HepG2 (cell line): ENCODE measurements at regions not wholly inside any gene's neighbourhood (a gene's known extent, or its start where the extent isn't known, plus 50 kb on each side); places are given as distances from the start of the nearest gene placed in this dataset.

ENCODE experiments used
- ATAC-seq: fragments of 200-7000 bp; cut with Tn5 transposase; 3 replicates; pipeline ENCODE4 v1.9.1; 2020; ENCODE audit warnings: mild to moderate bottlenecking, moderate library complexity
- BruUV-seq: library from RNA; stranded (reverse); fragments of 400-500 nt; replicated peaks from 2 replicates; lab custom pipeline; 2021; lab: Mats Ljungman, UMichigan
- CTCF ChIA-PET: fragments of 300-600 bp; formaldehyde crosslinking; extraction: SDS; loops from one replicate; lab custom pipeline; 2021; ENCODE audit warnings: low total read pairs, inconsistent platforms, low intra/inter-chr PET ratio; lab: Yijun Ruan, JAX
- POLR2A ChIA-PET: fragments of 350-600 bp; sonication (Branson Sonifier 250); formaldehyde crosslinking; loops from one replicate; lab custom pipeline; 2020; ENCODE audit warnings: antibody characterized with exemption, inconsistent platforms; lab: Yijun Ruan, JAX
- DNase-seq: peaks from one replicate; pipeline ENCODE4 v3.0.0-alpha.2; 2015; ENCODE audit warnings: low spot score
- FAIRE-seq: peaks from 3 replicates; lab custom pipeline; 2011; peaks lifted over from hg19 to GRCh38; lab: Jason Lieb, UNC
- H2AFZ ChIP-seq: one replicate; pipeline ENCODE4 v1.6.1; 2011; ENCODE audit warnings: low read length, inconsistent platforms
- H3K27ac ChIP-seq: fragments of 300-600 bp; 3 replicates; pipeline ENCODE4 v1.8.0; 2011; ENCODE audit warnings: mixed run types, mild to moderate bottlenecking, mixed read lengths, low read length, inconsistent platforms; ENCODE audit not compliant: insufficient read depth; ENCODE audit errors: extremely low read length
- H3K27me3 ChIP-seq, 2 experiments: fragments of 200-600 bp in 1 of 2; 2 replicates in 1 of 2; 3 replicates in 1 of 2; pipeline versions ENCODE4 v1.6.0 to v1.8.0; 2011; ENCODE audit warnings: low read length in 2 of 2, mild to moderate bottlenecking in 2 of 2, moderate library complexity in 2 of 2, inconsistent platforms in 1 of 2; ENCODE audit not compliant: insufficient read depth in 2 of 2, control insufficient read depth in 1 of 2
- H3K36me3 ChIP-seq, 2 experiments: fragments of 200-600 bp in 1 of 2; replicated peaks in 1 of 2; 2 replicates in 1 of 2; 3 replicates in 1 of 2; pipeline versions ENCODE4 v1.5.1 to v1.8.0; 2011; ENCODE audit warnings: low read length in 2 of 2, inconsistent platforms in 1 of 2; ENCODE audit not compliant: insufficient read depth in 2 of 2, control insufficient read depth in 1 of 2
- H3K4me1 ChIP-seq: 2 replicates; pipeline ENCODE4 v1.5.1; 2012; ENCODE audit warnings: low read length, inconsistent platforms; ENCODE audit not compliant: insufficient read depth
- H3K4me2 ChIP-seq: 2 replicates; pipeline ENCODE4 v1.6.0; 2011; ENCODE audit warnings: low read depth, low read length, inconsistent platforms
- H3K4me3 ChIP-seq, 3 experiments: fragments of 200-600 bp in 1 of 3; sonication (generic), shearing (Covaris generic) in 1 of 3; replicated peaks in 1 of 3; 2 replicates each; pipeline ENCODE4 v1.5.1; 2011 to 2016; ENCODE audit warnings: low read length in 3 of 3, inconsistent platforms in 2 of 3, low read depth in 2 of 3, mild to moderate bottlenecking in 2 of 3, control low read depth in 1 of 3, mixed read lengths in 1 of 3; ENCODE audit not compliant: insufficient read depth in 1 of 3
- H3K79me2 ChIP-seq: one replicate; pipeline ENCODE4 v1.6.1; 2011; ENCODE audit warnings: low read length, inconsistent platforms; ENCODE audit not compliant: insufficient read depth
- H3K9ac ChIP-seq: 2 replicates; pipeline ENCODE4 v1.6.0; 2011; ENCODE audit warnings: mild to moderate bottlenecking, low read depth, low read length, inconsistent platforms; ENCODE audit not compliant: insufficient read depth
- H3K9me3 ChIP-seq: 2 replicates; pipeline ENCODE4 v1.5.1; 2012; ENCODE audit warnings: mild to moderate bottlenecking, low read length
- H4K20me1 ChIP-seq: 2 replicates; pipeline ENCODE4 v1.6.0; 2011; ENCODE audit warnings: inconsistent platforms, mild to moderate bottlenecking, low read length, moderate library complexity; ENCODE audit not compliant: insufficient read depth
- BRCA1 ChIP-seq: sonication (generic); formaldehyde crosslinking; IDR thresholded peaks from 2 replicates; pipeline ENCODE4 v1.4.0; 2020; ENCODE audit warnings: missing genetic modification reagents
- HDAC2 ChIP-seq: sonication (generic); formaldehyde crosslinking; IDR thresholded peaks from 2 replicates; pipeline ENCODE4 v1.4.0; 2020; ENCODE audit warnings: missing genetic modification reagents
- MED1 ChIP-seq: sonication (generic); formaldehyde crosslinking; IDR thresholded peaks from 2 replicates; pipeline ENCODE4 v1.4.0; 2020; ENCODE audit warnings: missing genetic modification reagents
- MTA1 ChIP-seq: sonication (generic); formaldehyde crosslinking; IDR thresholded peaks from 2 replicates; pipeline ENCODE4 v1.4.0; 2020; ENCODE audit warnings: missing genetic modification reagents, mild to moderate bottlenecking, borderline replicate concordance
- SP5 ChIP-seq: IDR thresholded peaks from 2 replicates; pipeline ENCODE4 v1.6.1; 2016; ENCODE audit warnings: low read depth, borderline replicate concordance
- TCF12 ChIP-seq, 2 experiments: fragments of 450-650 bp in 1 of 2; sonication (generic) in 1 of 2; formaldehyde crosslinking in 1 of 2; IDR thresholded peaks; 2 replicates each; pipeline versions ENCODE4 v1.6.1 to v1.8.0; 2017 to 2022; ENCODE audit warnings: antibody characterized with exemption in 1 of 2, mild to moderate bottlenecking in 1 of 2, missing genetic modification reagents in 1 of 2, moderate library complexity in 1 of 2
- THYN1 ChIP-seq: sonication (generic); formaldehyde crosslinking; IDR thresholded peaks from 2 replicates; pipeline ENCODE4 v1.8.1; 2023; ENCODE audit warnings: low read depth, mild to moderate bottlenecking, moderate library complexity, missing genetic modification reagents, borderline replicate concordance
- XBP1 ChIP-seq: sonication (generic); formaldehyde crosslinking; IDR thresholded peaks from 2 replicates; pipeline ENCODE4 v1.5.0; 2020; ENCODE audit warnings: missing genetic modification reagents
- ZNF263 ChIP-seq: sonication (generic); formaldehyde crosslinking; IDR thresholded peaks from 2 replicates; pipeline ENCODE4 v1.4.0; 2020; ENCODE audit warnings: missing genetic modification reagents
- ZNF616 ChIP-seq: sonication (generic); formaldehyde crosslinking; IDR thresholded peaks from 2 replicates; pipeline ENCODE4 v1.5.0; 2020; ENCODE audit warnings: low read depth, mild to moderate bottlenecking, missing genetic modification reagents
- ZSCAN25 ChIP-seq: sonication (generic); formaldehyde crosslinking; IDR thresholded peaks from 2 replicates; pipeline ENCODE4 v1.8.0; 2022; ENCODE audit warnings: mild to moderate bottlenecking, missing genetic modification reagents
- WGBS: methylation state at CpG from one replicate; pipeline ENCODE4 v1.1.6; 2017; ENCODE audit warnings: low lambda C conversion rate; 5-methylcytosine and 5-hydroxymethylcytosine counted together
- in situ Hi-C: cut with HindIII; loops from 2 replicates; pipeline ENCODE4 v1.10.0; 2017; ENCODE audit warnings: low pct_unique_long_range_greater_than_20kb; ENCODE audit not compliant: extremely low pct_ligation_motif_present
- intact Hi-C: fragments of 100-400 bp; cut with micrococcal nuclease; formaldehyde crosslinking; loops from one replicate; pipeline ENCODE4 v1.10.0; 2022; ENCODE audit not compliant: unreplicated experiment
- TF ChIP-seq, protein P1 (sequence below): sonication (generic); formaldehyde crosslinking; IDR thresholded peaks from 2 replicates; pipeline ENCODE4 v1.4.0; 2020; ENCODE audit warnings: missing genetic modification reagents
- TF ChIP-seq, protein P2 (sequence below): sonication (generic); formaldehyde crosslinking; IDR thresholded peaks from 2 replicates; pipeline ENCODE4 v1.4.0; 2020; ENCODE audit warnings: missing genetic modification reagents

DNA sequence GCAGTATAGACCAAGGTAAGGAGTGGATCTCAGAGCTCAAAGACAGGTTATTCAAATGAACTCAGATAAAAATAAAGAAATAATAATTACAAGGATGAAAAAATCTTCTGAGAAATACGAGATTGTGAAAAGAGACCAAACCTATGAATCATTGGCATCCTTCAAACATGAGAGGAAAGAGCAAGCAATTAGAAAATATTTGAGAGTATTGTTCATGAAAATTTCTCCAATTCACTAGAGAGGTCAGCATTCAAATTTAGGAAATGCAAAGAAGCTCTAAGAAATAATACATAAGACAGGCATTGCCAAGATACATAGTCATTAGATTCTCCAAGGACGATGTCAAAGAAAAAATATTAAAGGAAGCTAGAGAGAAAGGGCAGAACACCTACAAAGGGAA lies 93.5 kb upstream of the GALNTL6 start:
- no peaks in the 10 kb centered on the region for H3K9me3 ChIP-seq
- CTCF ChIA-PET = no interaction called here
- no peaks in the 10 kb centered on the region for H3K79me2 ChIP-seq
- FAIRE-seq = no peak
- TF ChIP-seq TCF12 (IDR thresholded peaks at IDR 0.05) (no peak), TCF12 (CRISPR knock-in tag; IDR thresholded peaks at IDR 0.05) (no peak), ZSCAN25 (CRISPR knock-in tag) (no peak), MED1 (CRISPR knock-in tag) (no peak), BRCA1 (CRISPR knock-in tag) (no peak), SP5 (no peak), HDAC2 (CRISPR knock-in tag) (no peak), MTA1 (no peak), XBP1 (CRISPR knock-in tag) (no peak)
- TF ChIP-seq, all 625 proteins: peak for 0
- 0% methylated on average over 2 of the region's 2 CpGs for WGBS
- ATAC-seq = no peak
- intact Hi-C loops = no loop called here
- Histone ChIP-seq H3K4me1 (no peaks in the 10 kb centered on the region), H2AFZ (no peak overlapping the region), H3K27me3 (no peaks in the 10 kb centered on the region), H3K27ac (no peak overlapping the region), H3K9ac (no peak overlapping the region), H3K4me3 (no peak overlapping the region), H4K20me1 (no peaks in the 10 kb centered on the region), H3K36me3 (no peaks in the 10 kb centered on the region), H3K4me2 (no peak overlapping the region)
- no peak for DNase-seq
- no TSS peak for BruUV-seq
- POLR2A ChIA-PET = no interaction called here
- in situ Hi-C loops = no loop called here

DNA sequence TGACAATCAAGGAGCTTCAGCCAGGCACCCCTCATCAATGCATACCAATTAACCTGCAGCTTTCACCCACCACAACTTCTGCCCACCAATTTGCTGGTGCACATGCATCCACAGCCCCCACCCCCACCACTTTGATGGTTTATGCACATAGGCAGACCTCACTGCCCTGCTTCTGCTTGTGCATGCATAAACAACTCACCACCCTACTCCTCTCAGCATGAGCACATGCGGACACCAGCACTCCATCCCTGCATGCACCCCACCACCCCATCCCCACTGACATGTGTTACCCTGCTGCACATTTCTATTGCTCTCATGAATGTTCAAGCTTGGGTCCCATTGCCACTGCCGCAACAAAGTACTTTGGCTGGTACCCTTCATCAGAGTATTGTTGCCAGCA lies 94.5 kb upstream of the GALNTL6 start:
- DNase-seq (no peak), FAIRE-seq (no peak), ATAC-seq (no peak)
- H3K4me3 ChIP-seq = no peak overlapping the region
- 29% methylated on average over 2 of the region's 2 CpGs for whole genome bisulfite sequencing
- no TSS peak for BruUV-seq
- no peaks in the 10 kb centered on the region for H3K4me1 ChIP-seq
- no peak overlapping the region for H3K9ac ChIP-seq
- in situ Hi-C loops = no loop called here
- H3K36me3 ChIP-seq = no peaks in the 10 kb centered on the region
- H4K20me1 ChIP-seq = no peaks in the 10 kb centered on the region
- no peak overlapping the region for H2AFZ ChIP-seq
- ChIA-PET CTCF (no interaction called here), POLR2A (no interaction called here)
- no peak overlapping the region for H3K27ac ChIP-seq
- no peaks in the 10 kb centered on the region for H3K9me3 ChIP-seq
- intact Hi-C loops = no loop called here
- no peaks in the 10 kb centered on the region for H3K79me2 ChIP-seq
- H3K4me2 ChIP-seq = no peak overlapping the region
- no peak for TF ChIP-seq ZNF616 (CRISPR knock-in tag)
- no peak for TF ChIP-seq THYN1 (CRISPR knock-in tag)
- TF ChIP-seq ZNF263 (CRISPR knock-in tag) = no peak
- TF ChIP-seq, protein P1, sequence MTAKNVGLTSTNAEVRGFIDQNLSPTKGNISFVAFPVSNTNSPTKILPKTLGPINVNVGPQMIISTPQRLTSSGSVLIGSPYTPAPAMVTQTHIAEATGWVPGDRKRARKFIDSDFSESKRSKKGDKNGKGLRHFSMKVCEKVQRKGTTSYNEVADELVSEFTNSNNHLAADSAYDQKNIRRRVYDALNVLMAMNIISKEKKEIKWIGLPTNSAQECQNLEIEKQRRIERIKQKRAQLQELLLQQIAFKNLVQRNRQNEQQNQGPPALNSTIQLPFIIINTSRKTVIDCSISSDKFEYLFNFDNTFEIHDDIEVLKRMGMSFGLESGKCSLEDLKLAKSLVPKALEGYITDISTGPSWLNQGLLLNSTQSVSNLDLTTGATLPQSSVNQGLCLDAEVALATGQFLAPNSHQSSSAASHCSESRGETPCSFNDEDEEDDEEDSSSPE (CRISPR knock-in tag) = no peak
- TF ChIP-seq, protein P2, sequence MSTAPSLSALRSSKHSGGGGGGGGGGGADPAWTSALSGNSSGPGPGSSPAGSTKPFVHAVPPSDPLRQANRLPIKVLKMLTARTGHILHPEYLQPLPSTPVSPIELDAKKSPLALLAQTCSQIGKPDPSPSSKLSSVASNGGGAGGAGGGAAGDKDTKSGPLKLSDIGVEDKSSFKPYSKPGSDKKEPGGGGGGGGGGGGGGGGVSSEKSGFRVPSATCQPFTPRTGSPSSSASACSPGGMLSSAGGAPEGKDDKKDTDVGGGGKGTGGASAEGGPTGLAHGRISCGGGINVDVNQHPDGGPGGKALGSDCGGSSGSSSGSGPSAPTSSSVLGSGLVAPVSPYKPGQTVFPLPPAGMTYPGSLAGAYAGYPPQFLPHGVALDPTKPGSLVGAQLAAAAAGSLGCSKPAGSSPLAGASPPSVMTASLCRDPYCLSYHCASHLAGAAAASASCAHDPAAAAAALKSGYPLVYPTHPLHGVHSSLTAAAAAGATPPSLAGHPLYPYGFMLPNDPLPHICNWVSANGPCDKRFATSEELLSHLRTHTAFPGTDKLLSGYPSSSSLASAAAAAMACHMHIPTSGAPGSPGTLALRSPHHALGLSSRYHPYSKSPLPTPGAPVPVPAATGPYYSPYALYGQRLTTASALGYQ (CRISPR knock-in tag) = no peak
- no peaks in the 10 kb centered on the region for H3K27me3 ChIP-seq
